ENCODE measurements at regions not wholly inside any gene's neighbourhood (a gene's known extent, or its start where the extent isn't known, plus 50 kb on each side); places are given as distances from the start of the nearest gene placed in this dataset.

DNA sequence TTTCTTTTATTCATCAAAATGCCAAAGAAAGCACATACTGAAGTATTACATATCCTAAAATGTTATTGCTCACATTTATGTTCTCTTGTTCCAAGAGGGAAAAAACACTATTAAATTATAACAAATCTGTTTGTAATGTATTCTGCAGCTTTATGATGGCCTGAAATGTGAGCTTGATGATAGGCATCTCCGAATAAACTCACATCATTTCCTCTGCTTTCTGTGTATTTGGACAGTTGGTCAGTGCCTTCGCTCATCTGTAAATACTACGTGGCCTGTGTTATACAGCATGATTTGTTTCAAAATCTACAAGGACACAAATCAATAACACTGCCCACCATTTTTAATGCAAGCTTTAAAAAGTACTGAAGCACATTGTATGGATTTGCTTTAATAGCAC is 672.8 kb upstream of the SYT4 start:
- no peaks in the 10 kb centered on the region for H3K27me3 ChIP-seq
- no peaks in the 10 kb centered on the region for H3K4me1 ChIP-seq
- H3K4me3 ChIP-seq = no peak overlapping the region
- no peak overlapping the region for H3K27ac ChIP-seq
- no peak for DNase-seq
- TF ChIP-seq EP300 (IDR thresholded peaks at IDR 0.05) = no peak
- TF ChIP-seq POLR2AphosphoS5 (IDR thresholded peaks at IDR 0.05) = no peak
- no peak for TF ChIP-seq CTCF (IDR thresholded peaks at IDR 0.05)
- no peak for TF ChIP-seq POLR2A (IDR thresholded peaks at IDR 0.05)
- peaks cover 0 to 11% (median 5%) of the 10 kb centered on the region in 4 donors for H3K9me3 ChIP-seq
- intact Hi-C loops (cut with DNase I; ENCODE audit: low total_unique reads) = no loop called here
- 82 to 96% (median 94%) methylated on average over 3 of the region's 3 CpGs for WGBS, 5 donors
- no peaks in the 10 kb centered on the region for H3K36me3 ChIP-seq

GRCh38 chr18:43952398-43952797 is 675.1 kb upstream of the SYT4 start:
- intact Hi-C loops (cut with DNase I; ENCODE audit: low total_unique reads) = no loop called here
- Histone ChIP-seq H3K27ac (no peak overlapping the region), H3K36me3 (no peaks in the 10 kb centered on the region), H3K4me1 (no peaks in the 10 kb centered on the region), H3K9me3 (peaks cover 0 to 11% (median 5%) of the 10 kb centered on the region in 4 donors), H3K27me3 (no peaks in the 10 kb centered on the region), H3K4me3 (no peak overlapping the region)
- DNase-seq = no peak
- 78 to 93% (median 86%) methylated on average over 3 of the region's 3 CpGs for WGBS, 5 donors
- TF ChIP-seq POLR2A (IDR thresholded peaks at IDR 0.05) (no peak), EP300 (IDR thresholded peaks at IDR 0.05) (no peak), CTCF (IDR thresholded peaks at IDR 0.05) (no peak), POLR2AphosphoS5 (IDR thresholded peaks at IDR 0.05) (no peak)

DNA sequence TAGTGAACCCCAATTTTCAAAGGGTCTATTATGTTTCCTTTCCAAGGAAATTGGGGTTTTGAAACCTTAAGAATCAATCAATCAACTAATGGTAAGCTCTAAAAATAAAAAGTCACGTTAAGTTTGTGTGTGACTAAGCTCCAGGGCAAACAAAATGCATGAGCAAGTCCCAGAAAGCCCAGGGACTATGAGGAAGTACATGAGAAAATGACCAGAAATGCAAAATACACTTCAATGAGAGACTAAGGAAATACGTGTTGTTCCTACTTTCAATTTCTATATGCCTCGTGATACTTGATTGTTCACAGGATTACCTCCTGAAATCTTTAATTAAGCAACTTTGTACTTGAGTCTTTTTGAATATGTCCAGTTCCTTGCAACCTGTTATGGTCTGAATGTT is 684.4 kb upstream of the SYT4 start:
- H3K27ac ChIP-seq = peak overlapping the region in 1 of 5 donors; percentile 31
- H3K9me3 ChIP-seq = no peaks in the 10 kb centered on the region
- H3K36me3 ChIP-seq = no peaks in the 10 kb centered on the region
- no peak for TF ChIP-seq POLR2AphosphoS5 (IDR thresholded peaks at IDR 0.05)
- TF ChIP-seq CTCF (IDR thresholded peaks at IDR 0.05) = no peak
- no peak for TF ChIP-seq EP300 (IDR thresholded peaks at IDR 0.05)
- TF ChIP-seq POLR2A (IDR thresholded peaks at IDR 0.05) = no peak
- H3K4me1 ChIP-seq = no peaks in the 10 kb centered on the region
- no peaks in the 10 kb centered on the region for H3K27me3 ChIP-seq
- intact Hi-C loops (cut with DNase I; ENCODE audit: low total_unique reads) = no loop called here
- 12 to 32% (median 18%) methylated on average over 3 of the region's 3 CpGs for WGBS, 5 donors
- peak in 1 of 2 donors; percentile 62 for DNase-seq
- H3K4me3 ChIP-seq = no peak overlapping the region

- Histone ChIP-seq H3K4me3 (no peak overlapping the region), H3K9me3 (no peaks in the 10 kb centered on the region), H3K27me3 (no peaks in the 10 kb centered on the region), H3K27ac (no peak overlapping the region), H3K36me3 (no peaks in the 10 kb centered on the region), H3K4me1 (no peaks in the 10 kb centered on the region)
- intact Hi-C loops (cut with DNase I; ENCODE audit: low total_unique reads) = no loop called here
- 93 to 100% (median 96%) methylated on average over 1 of the region's 1 CpG for WGBS, 5 donors
- no peak for DNase-seq
- TF ChIP-seq CTCF (IDR thresholded peaks at IDR 0.05) (no peak), POLR2A (IDR thresholded peaks at IDR 0.05) (no peak), EP300 (IDR thresholded peaks at IDR 0.05) (no peak), POLR2AphosphoS5 (IDR thresholded peaks at IDR 0.05) (no peak)
Observed at GRCh38 chr18:43964666-43965065, 687.4 kb upstream of the SYT4 start.
